ENCODE measurements at regions not wholly inside any gene's neighbourhood (a gene's known extent, or its start where the extent isn't known, plus 50 kb on each side); places are given as distances from the start of the nearest gene placed in this dataset.

DNA sequence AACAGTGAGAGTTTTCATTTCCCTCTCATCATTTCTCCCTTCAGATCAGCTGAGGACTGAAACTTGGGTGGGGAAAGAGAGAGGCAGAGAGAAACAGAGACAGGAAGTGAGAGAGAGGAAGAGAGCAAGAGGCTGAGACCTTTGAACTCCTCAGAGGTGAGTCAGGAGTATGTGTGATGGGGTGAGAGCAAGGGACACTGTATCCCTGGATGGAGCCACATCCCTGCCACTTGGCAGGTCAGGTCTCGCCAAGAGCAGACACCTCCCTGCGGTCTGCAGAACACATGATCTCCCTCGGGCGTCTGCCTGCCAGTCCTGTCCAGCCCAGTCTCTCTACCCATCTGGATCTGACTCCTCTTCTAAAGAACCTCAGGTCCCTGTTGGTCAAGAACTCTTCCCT, 62.7 kb upstream of the SYNDIG1 start:
- no peak for DNase-seq (ENCODE audit: low spot score in 2 of 2)
- intact Hi-C loops (cut with DNase I; ENCODE audit: low total_unique reads): no loop called here
- H3K4me3 ChIP-seq (ENCODE audit: low read depth, poor library complexity, severe bottlenecking): no peak overlapping the region
- no peak for TF ChIP-seq POLR2A (IDR thresholded peaks at IDR 0.05)
- TF ChIP-seq, protein P1, sequence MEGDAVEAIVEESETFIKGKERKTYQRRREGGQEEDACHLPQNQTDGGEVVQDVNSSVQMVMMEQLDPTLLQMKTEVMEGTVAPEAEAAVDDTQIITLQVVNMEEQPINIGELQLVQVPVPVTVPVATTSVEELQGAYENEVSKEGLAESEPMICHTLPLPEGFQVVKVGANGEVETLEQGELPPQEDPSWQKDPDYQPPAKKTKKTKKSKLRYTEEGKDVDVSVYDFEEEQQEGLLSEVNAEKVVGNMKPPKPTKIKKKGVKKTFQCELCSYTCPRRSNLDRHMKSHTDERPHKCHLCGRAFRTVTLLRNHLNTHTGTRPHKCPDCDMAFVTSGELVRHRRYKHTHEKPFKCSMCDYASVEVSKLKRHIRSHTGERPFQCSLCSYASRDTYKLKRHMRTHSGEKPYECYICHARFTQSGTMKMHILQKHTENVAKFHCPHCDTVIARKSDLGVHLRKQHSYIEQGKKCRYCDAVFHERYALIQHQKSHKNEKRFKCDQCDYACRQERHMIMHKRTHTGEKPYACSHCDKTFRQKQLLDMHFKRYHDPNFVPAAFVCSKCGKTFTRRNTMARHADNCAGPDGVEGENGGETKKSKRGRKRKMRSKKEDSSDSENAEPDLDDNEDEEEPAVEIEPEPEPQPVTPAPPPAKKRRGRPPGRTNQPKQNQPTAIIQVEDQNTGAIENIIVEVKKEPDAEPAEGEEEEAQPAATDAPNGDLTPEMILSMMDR (IDR thresholded peaks at IDR 0.05): no peak
- WGBS, 2 donors: 31 to 37% methylated on average over 4 of the region's 4 CpGs

DNA sequence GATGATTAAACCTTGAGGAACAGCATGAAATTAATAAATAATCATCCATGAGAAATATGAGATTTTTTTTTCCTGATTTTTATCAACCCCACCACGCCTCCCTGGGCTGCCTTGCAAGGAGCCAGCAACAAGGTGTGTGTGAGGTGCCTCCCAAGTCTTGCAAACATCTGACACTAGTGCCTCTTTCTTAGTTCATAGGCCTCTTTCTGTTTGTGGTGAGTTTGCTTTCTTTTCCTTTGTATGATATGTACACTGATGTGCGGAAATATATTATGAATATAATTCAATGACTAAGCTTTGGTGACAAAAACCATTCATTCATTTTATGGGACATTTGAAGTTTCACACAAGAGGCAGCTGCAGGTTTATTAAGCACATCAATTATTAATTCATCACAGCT, 63.2 kb upstream of the SYNDIG1 start:
- intact Hi-C loops (cut with DNase I; ENCODE audit: low total_unique reads): no loop called here
- no peak overlapping the region for H3K4me3 ChIP-seq (ENCODE audit: low read depth, poor library complexity, severe bottlenecking)
- TF ChIP-seq, protein P1 (IDR thresholded peaks at IDR 0.05): no peak
- no peak for TF ChIP-seq POLR2A (IDR thresholded peaks at IDR 0.05)
- 49 to 83% methylated on average over 2 of the region's 2 CpGs for WGBS, 2 donors
- DNase-seq (ENCODE audit: low spot score in 2 of 2): no peak

DNA sequence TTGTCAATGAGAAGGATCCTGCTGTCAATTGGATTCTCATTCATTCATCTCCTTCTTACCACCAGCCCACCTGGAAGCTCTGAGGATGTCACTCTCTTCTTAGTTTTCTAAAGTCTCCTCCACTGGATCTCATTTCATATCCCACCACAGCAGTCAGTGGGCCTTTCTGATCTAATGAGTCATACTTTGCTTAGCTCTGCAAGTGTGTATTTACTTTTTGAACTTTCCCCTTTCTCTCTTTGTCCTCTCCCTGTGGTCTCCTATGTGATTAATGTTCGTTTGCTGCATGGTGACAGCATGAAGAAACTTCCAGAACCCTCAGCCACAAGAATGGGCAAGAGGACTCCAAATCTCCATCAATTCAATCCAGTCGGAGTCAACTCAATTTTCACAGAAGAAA, 63.6 kb upstream of the SYNDIG1 start:
- intact Hi-C loops (cut with DNase I; ENCODE audit: low total_unique reads): no loop called here
- DNase-seq (ENCODE audit: low spot score in 2 of 2): no peak
- H3K4me3 ChIP-seq (ENCODE audit: low read depth, poor library complexity, severe bottlenecking): no peak overlapping the region
- WGBS, 2 donors: 60 to 68% methylated on average over 2 of the region's 2 CpGs
- TF ChIP-seq POLR2A (IDR thresholded peaks at IDR 0.05): no peak
- TF ChIP-seq, protein P1 (IDR thresholded peaks at IDR 0.05): no peak

DNA sequence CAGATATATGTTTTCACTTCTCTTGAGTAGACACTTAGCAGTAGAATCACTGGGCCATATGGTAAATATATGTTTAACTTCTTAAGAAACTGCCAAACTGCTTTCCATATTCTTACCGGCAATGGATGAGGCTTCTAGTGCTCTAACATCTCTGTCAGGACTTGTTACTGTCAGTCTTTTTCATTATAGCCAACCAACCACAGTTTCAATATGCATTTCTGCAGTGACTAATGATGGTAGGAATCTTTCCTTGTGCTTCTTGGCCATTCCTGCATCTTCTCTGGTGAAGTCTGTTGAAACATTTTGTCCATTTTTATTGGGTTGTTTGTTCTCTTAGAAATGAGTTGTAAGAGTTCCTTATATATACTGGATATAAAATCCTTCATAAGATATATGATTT, 66.0 kb upstream of the SYNDIG1 start:
- intact Hi-C loops (cut with DNase I; ENCODE audit: low total_unique reads): no loop called here
- H3K4me3 ChIP-seq (ENCODE audit: low read depth, poor library complexity, severe bottlenecking): no peak overlapping the region
- 37 to 46% methylated on average over 1 of the region's 1 CpG for WGBS, 2 donors
- DNase-seq (ENCODE audit: low spot score in 2 of 2): no peak
- TF ChIP-seq, protein P1 (IDR thresholded peaks at IDR 0.05): no peak
- TF ChIP-seq POLR2A (IDR thresholded peaks at IDR 0.05): no peak

DNA sequence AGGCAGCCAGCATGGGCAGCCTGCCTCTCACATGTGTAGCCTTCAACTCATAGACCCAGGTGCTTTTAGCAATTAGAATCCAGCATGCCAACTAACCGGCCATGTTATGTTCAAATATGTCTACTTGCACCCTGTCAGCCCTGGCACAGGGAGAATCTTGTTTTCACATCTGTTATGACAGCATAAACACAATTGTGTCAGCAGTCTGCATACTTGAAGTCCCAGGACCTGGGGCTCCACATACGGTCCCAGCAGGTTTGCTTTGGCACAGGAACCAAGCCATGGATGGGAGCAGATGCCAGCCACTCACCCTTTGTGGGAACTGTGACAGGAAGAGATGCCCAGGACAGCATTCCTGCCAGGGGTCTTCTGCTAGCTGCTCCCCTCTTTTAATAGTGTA, 67.2 kb upstream of the SYNDIG1 start:
- no peak for DNase-seq (ENCODE audit: low spot score in 2 of 2)
- intact Hi-C loops (cut with DNase I; ENCODE audit: low total_unique reads): no loop called here
- H3K4me3 ChIP-seq (ENCODE audit: low read depth, poor library complexity, severe bottlenecking): no peak overlapping the region
- TF ChIP-seq, protein P1 (IDR thresholded peaks at IDR 0.05): no peak
- TF ChIP-seq POLR2A (IDR thresholded peaks at IDR 0.05): no peak
- WGBS, 2 donors: 60% methylated on average over 1 to 2 of the region's 2 CpGs

DNA sequence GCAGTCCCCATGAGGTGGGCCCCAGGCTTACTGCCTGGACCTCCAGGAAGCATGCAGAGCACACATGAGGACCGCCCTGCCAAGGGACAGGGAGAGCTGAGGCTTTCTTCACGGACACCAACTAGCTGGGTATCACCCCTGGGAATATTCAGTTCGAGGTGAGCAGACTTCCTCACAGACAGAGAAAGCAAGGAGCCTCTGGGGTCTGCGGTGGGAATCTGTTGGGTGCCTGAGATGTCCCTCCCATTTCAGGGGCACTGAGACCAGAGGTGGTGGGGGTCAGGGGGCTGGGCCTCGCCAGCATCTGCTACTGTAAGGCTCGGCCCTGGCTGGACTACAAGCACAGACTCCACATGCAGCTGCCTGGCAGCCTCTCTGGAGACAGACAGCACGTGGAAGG, 74.3 kb upstream of the SYNDIG1 start:
- DNase-seq (ENCODE audit: low spot score in 2 of 2): no peak
- 63 to 92% methylated on average over 7 of the region's 7 CpGs for WGBS, 2 donors
- H3K4me3 ChIP-seq (ENCODE audit: low read depth, poor library complexity, severe bottlenecking): no peak overlapping the region
- intact Hi-C loops (cut with DNase I; ENCODE audit: low total_unique reads): no loop called here
- TF ChIP-seq POLR2A (IDR thresholded peaks at IDR 0.05): no peak
- TF ChIP-seq, protein P1 (IDR thresholded peaks at IDR 0.05): no peak
